H1 (cell line): ENCODE measurements at regions not wholly inside any gene's neighbourhood (a gene's known extent, or its start where the extent isn't known, plus 50 kb on each side); places are given as distances from the start of the nearest gene placed in this dataset.

Experiments used
- CTCF ChIA-PET: fragments of 300-600 bp; sonication (Branson Sonifier 250); formaldehyde crosslinking; loops from one replicate; lab custom pipeline; 2021; ENCODE audit not compliant: partially characterized antibody; lab: Charles Lee
- POLR2A ChIA-PET: fragments of 300-600 bp; sonication (Branson Sonifier 250); formaldehyde crosslinking; loops from one replicate; lab custom pipeline; 2021; ENCODE audit warnings: inconsistent platforms; ENCODE audit not compliant: partially characterized antibody; lab: Charles Lee
- DNase-seq, 2 experiments: peaks; one replicate each; pipeline versions ENCODE4 v3.0.0 to v3.0.0-alpha.2; 2010 to 2022; ENCODE audit warnings: low spot score in 2 of 2, low read depth in 1 of 2, mixed read lengths in 1 of 2
- FAIRE-seq: peaks from 2 replicates; lab custom pipeline; 2011; peaks lifted over from hg19 to GRCh38; lab: Jason Lieb, UNC
- H2AFZ ChIP-seq: 2 replicates; pipeline ENCODE4 v1.8.1; 2012; ENCODE audit warnings: low read length, inconsistent platforms
- H2AK5ac ChIP-seq: 2 replicates; pipeline ENCODE4 v1.6.1; 2013; ENCODE audit warnings: low read depth, low read length
- H2BK120ac ChIP-seq: replicated peaks from 2 replicates; pipeline ENCODE3; 2013; ENCODE audit warnings: low read depth, low read length, inconsistent platforms
- H2BK12ac ChIP-seq: 2 replicates; pipeline ENCODE4 v1.6.1; 2013; ENCODE audit warnings: low read depth, low read length
- H2BK15ac ChIP-seq: 2 replicates; pipeline ENCODE4 v1.6.1; 2013; ENCODE audit warnings: low read length
- H2BK20ac ChIP-seq: 2 replicates; pipeline ENCODE4 v1.6.1; 2013; ENCODE audit warnings: low read length
- H2BK5ac ChIP-seq: 2 replicates; pipeline ENCODE4 v1.6.1; 2013; ENCODE audit warnings: low read depth, low read length
- H3K14ac ChIP-seq: 2 replicates; pipeline ENCODE4 v1.6.1; 2013; ENCODE audit warnings: inconsistent platforms; ENCODE audit not compliant: insufficient read length
- H3K18ac ChIP-seq: 2 replicates; pipeline ENCODE4 v1.6.1; 2013; ENCODE audit warnings: low read length; ENCODE audit errors: extremely low read depth
- H3K23ac ChIP-seq: 2 replicates; pipeline ENCODE4 v1.6.1; 2013; ENCODE audit warnings: inconsistent platforms; ENCODE audit not compliant: insufficient read length
- H3K23me2 ChIP-seq: 2 replicates; pipeline ENCODE4 v1.6.1; 2013; ENCODE audit warnings: low read depth, low read length
- H3K27ac ChIP-seq: 2 replicates; pipeline ENCODE4 v1.6.1; 2011; ENCODE audit warnings: low read depth, low read length, inconsistent platforms
- H3K27me3 ChIP-seq, 4 experiments: replicated peaks in 1 of 4; 1 replicate in 1 of 4; 2 replicates in 3 of 4; pipeline versions ENCODE4 v1.6.1 to v1.8.1; 2011 to 2013; ENCODE audit warnings: low read length in 3 of 4, mild to moderate bottlenecking in 3 of 4, inconsistent platforms in 2 of 4, mixed read lengths in 2 of 4, moderate library complexity in 1 of 4; ENCODE audit not compliant: control insufficient read depth in 3 of 4, insufficient read depth in 3 of 4; ENCODE audit errors: extremely low read depth in 1 of 4
- H3K36me3 ChIP-seq, 4 experiments: 2 replicates each; pipeline versions ENCODE4 v1.6.1 to v1.8.1; 2011 to 2013; ENCODE audit warnings: mild to moderate bottlenecking in 4 of 4, low read length in 3 of 4, moderate library complexity in 2 of 4, control low read depth in 1 of 4, inconsistent platforms in 1 of 4; ENCODE audit not compliant: insufficient read depth in 4 of 4, control insufficient read depth in 2 of 4
- H3K4ac ChIP-seq: replicated peaks from 2 replicates; pipeline ENCODE3; 2013; ENCODE audit warnings: low read length, low read depth, mixed read lengths, inconsistent platforms; ENCODE audit not compliant: insufficient read length
- H3K4me1 ChIP-seq, 4 experiments: replicated peaks in 1 of 4; 1 replicate in 1 of 4; 2 replicates in 3 of 4; pipeline versions ENCODE4 v1.6.1 to v1.8.1; 2011 to 2013; ENCODE audit warnings: low read length in 3 of 4, inconsistent platforms in 2 of 4, mixed read lengths in 1 of 4; ENCODE audit not compliant: insufficient read depth in 4 of 4, control insufficient read depth in 3 of 4
- H3K4me2 ChIP-seq, 2 experiments: 2 replicates each; pipeline versions ENCODE4 v1.6.1 to v1.8.1; 2011 to 2013; ENCODE audit warnings: low read depth in 2 of 2, low read length in 2 of 2, control low read depth in 1 of 2, inconsistent platforms in 1 of 2, mild to moderate bottlenecking in 1 of 2; ENCODE audit not compliant: insufficient read depth in 1 of 2
- H3K4me3 ChIP-seq, 4 experiments: fragments of 200-600, 300-600 bp in 1 of 4; sonication (generic), shearing (Covaris generic), sonication (Bioruptor Twin) in 1 of 4; 2 replicates each; pipeline versions ENCODE4 v1.5.1 to v1.8.1; 2011 to 2016; ENCODE audit warnings: low read length in 4 of 4, low read depth in 3 of 4, control low read depth in 2 of 4, inconsistent platforms in 2 of 4, mild to moderate bottlenecking in 2 of 4, mixed read lengths in 1 of 4, moderate library complexity in 1 of 4; ENCODE audit not compliant: insufficient read depth in 2 of 4; ENCODE audit errors: extremely low read depth in 1 of 4
- H3K56ac ChIP-seq: replicated peaks from 2 replicates; pipeline ENCODE3; 2013; ENCODE audit warnings: low read depth, mild to moderate bottlenecking, mixed read lengths, low read length, inconsistent platforms; ENCODE audit not compliant: insufficient read length
- H3K79me1 ChIP-seq: 2 replicates; pipeline ENCODE4 v1.6.1; 2013; ENCODE audit warnings: low read depth, low read length, control low read depth
- H3K79me2 ChIP-seq, 2 experiments: 2 replicates each; pipeline versions ENCODE4 v1.6.1 to v1.8.1; 2012 to 2013; ENCODE audit warnings: low read length in 2 of 2, mild to moderate bottlenecking in 2 of 2, inconsistent platforms in 1 of 2; ENCODE audit not compliant: insufficient read depth in 2 of 2, control insufficient read depth in 1 of 2
- H3K9ac ChIP-seq, 4 experiments: replicated peaks in 1 of 4; 1 replicate in 1 of 4; 2 replicates in 3 of 4; pipeline versions ENCODE4 v1.6.1 to v1.8.1; 2011 to 2013; ENCODE audit warnings: low read depth in 3 of 4, low read length in 3 of 4, control low read depth in 2 of 4, mild to moderate bottlenecking in 2 of 4, moderate library complexity in 2 of 4, inconsistent platforms in 1 of 4; ENCODE audit errors: extremely low read depth in 1 of 4
- H3K9me3 ChIP-seq, 2 experiments: 2 replicates each; pipeline versions ENCODE4 v1.6.1 to v1.8.1; 2012 to 2013; ENCODE audit warnings: mild to moderate bottlenecking in 2 of 2, moderate library complexity in 2 of 2, control low read depth in 1 of 2, inconsistent platforms in 1 of 2, low read depth in 1 of 2, low read length in 1 of 2, mixed read lengths in 1 of 2; ENCODE audit not compliant: insufficient read depth in 2 of 2
- H4K20me1 ChIP-seq, 2 experiments: replicated peaks in 1 of 2; 2 replicates each; pipeline versions ENCODE3 to v1.8.1; 2011 to 2013; ENCODE audit warnings: inconsistent platforms in 2 of 2, low read length in 2 of 2, mild to moderate bottlenecking in 1 of 2; ENCODE audit not compliant: insufficient read depth in 2 of 2, control insufficient read depth in 1 of 2
- H4K5ac ChIP-seq: 2 replicates; pipeline ENCODE4 v1.6.1; 2013; ENCODE audit warnings: low read length, low read depth, mixed read lengths, inconsistent platforms; ENCODE audit not compliant: insufficient read length
- H4K8ac ChIP-seq: 2 replicates; pipeline ENCODE4 v1.8.0; 2013; ENCODE audit warnings: mild to moderate bottlenecking, moderate library complexity, low read length, inconsistent platforms; ENCODE audit not compliant: insufficient read depth; ENCODE audit errors: extremely low read depth
- H4K91ac ChIP-seq: replicated peaks from 2 replicates; pipeline ENCODE3; 2013; ENCODE audit warnings: low read length, mixed read lengths, inconsistent platforms; ENCODE audit not compliant: insufficient read length
- BACH1 ChIP-seq: IDR thresholded peaks from 2 replicates; pipeline ENCODE4 v1.6.1; 2012; ENCODE audit warnings: low read length, improper control_type of control experiment
- BRCA1 ChIP-seq: IDR thresholded peaks from 2 replicates; pipeline ENCODE4 v1.6.1; 2012; ENCODE audit warnings: low read depth, low read length, improper control_type of control experiment
- CHD2 ChIP-seq: IDR thresholded peaks from 2 replicates; pipeline ENCODE4 v1.6.1; 2012; ENCODE audit warnings: low read length, improper control_type of control experiment
- CTBP2 ChIP-seq: IDR thresholded peaks from 2 replicates; pipeline ENCODE4 v1.7.0; 2011; ENCODE audit warnings: borderline replicate concordance, mild to moderate bottlenecking, moderate library complexity, mixed read lengths, low read length; ENCODE audit not compliant: insufficient read depth, insufficient read length
- GTF2F1 ChIP-seq: IDR thresholded peaks from 2 replicates; pipeline ENCODE4 v1.6.1; 2012; ENCODE audit warnings: low read depth, low read length, improper control_type of control experiment, borderline replicate concordance
- KDM4A ChIP-seq: IDR thresholded peaks from one replicate; pipeline ENCODE4 v1.7.1; 2012; ENCODE audit warnings: low read depth, mild to moderate bottlenecking, moderate library complexity, low read length, inconsistent platforms; ENCODE audit not compliant: severe bottlenecking
- MAFK ChIP-seq: IDR thresholded peaks from 2 replicates; pipeline ENCODE4 v1.6.1; 2012; ENCODE audit warnings: low read depth, mild to moderate bottlenecking, improper control_type of control experiment, low read length
- MAX ChIP-seq: IDR thresholded peaks from 2 replicates; pipeline ENCODE4 v1.6.1; 2012; ENCODE audit warnings: inconsistent platforms
- RXRA ChIP-seq: IDR thresholded peaks from 2 replicates; pipeline ENCODE4 v1.6.1; 2011; ENCODE audit warnings: low read depth, mild to moderate bottlenecking, low read length, moderate library complexity; ENCODE audit not compliant: insufficient read depth
- SIN3A ChIP-seq, 2 experiments: IDR thresholded peaks in 1 of 2; conservative IDR thresholded peaks in 1 of 2; 2 replicates each; pipeline ENCODE4 v1.6.1; 2011 to 2012; ENCODE audit warnings: low read length in 2 of 2, improper control_type of control experiment in 1 of 2, low read depth in 1 of 2, mild to moderate bottlenecking in 1 of 2
- WGBS, 2 experiments: shearing (Covaris generic) in 1 of 2; methylation state at CpG; one replicate each; pipeline versions ENCODE4 v1.1.6 to v1.1.7; 2013 to 2015; ENCODE audit warnings: low lambda C conversion rate in 2 of 2, mixed read lengths in 2 of 2, inconsistent platforms in 1 of 2, low coverage in 1 of 2, missing lambda C conversion rate in 1 of 2; ENCODE audit not compliant: insufficient replicate concordance in 2 of 2, insufficient coverage in 1 of 2, insufficient read length in 1 of 2; ENCODE audit errors: extremely low coverage in 1 of 2, missing lambda C conversion rate in 1 of 2; 5-methylcytosine and 5-hydroxymethylcytosine counted together

- WGBS, 2 experiments = 100% methylated on average over 1 of the region's 1 CpG; no CpG with 5 or more reads in 1 of the 2 experiments
- Histone ChIP-seq H2BK20ac (no peak overlapping the region), H3K79me1 (no peaks in the 10 kb centered on the region), H3K14ac (no peak overlapping the region), H3K4me1 (peaks cover 0 to 4% (median 0%) of the 10 kb centered on the region in 4 experiments; a peak in 1 of 7 replicates), H2BK120ac (no peak overlapping the region), H3K23me2 (no peaks in the 10 kb centered on the region), H3K27ac (no peak overlapping the region), H2BK15ac (no peak overlapping the region), H3K79me2 (no peaks in the 10 kb centered on the region), H3K4me3 (no peak overlapping the region), H4K20me1 (no peaks in the 10 kb centered on the region), H3K56ac (no peak overlapping the region), H3K18ac (no peak overlapping the region), H3K9ac (no peak overlapping the region), H2AFZ (no peak overlapping the region), H4K91ac (no peak overlapping the region), H2AK5ac (no peak overlapping the region), H2BK5ac (no peak overlapping the region), H3K23ac (no peak overlapping the region), H3K4me2 (no peak overlapping the region), H4K5ac (no peak overlapping the region), H2BK12ac (no peak overlapping the region), H4K8ac (no peak overlapping the region), H3K27me3 (no peaks in the 10 kb centered on the region), H3K9me3 (no peaks in the 10 kb centered on the region), H3K4ac (no peak overlapping the region), H3K36me3 (no peaks in the 10 kb centered on the region)
- CTCF ChIA-PET = interaction anchor here (0.7 to 1.4 kb wide), 3 partner anchors 10 to 23 kb away, joined by 3 read pairs; no protein-coding TSS in a partner anchor
- POLR2A ChIA-PET = no interaction called here
- DNase-seq = no peak
- TF ChIP-seq MAFK = no peak
- no peak for TF ChIP-seq KDM4A
- TF ChIP-seq GTF2F1 = no peak
- no peak for TF ChIP-seq SIN3A (conservative IDR thresholded peaks at IDR 0.05 in 1 of 2, IDR thresholded peaks at IDR 0.05 in 1 of 2; ENCODE audit: low read depth in 1 of 2, low read length in 2 of 2)
- TF ChIP-seq RXRA = no peak
- no peak for TF ChIP-seq CHD2
- no peak for TF ChIP-seq BACH1
- no peak for TF ChIP-seq CTBP2
- no peak for TF ChIP-seq MAX
- TF ChIP-seq BRCA1 = no peak
- FAIRE-seq = no peak
These were observed 613.6 kb upstream of the KLF4 start for GRCh38 chr9:108103046-108103693.
